H1 (cell line): ENCODE measurements at regions not wholly inside any gene's neighbourhood (a gene's known extent, or its start where the extent isn't known, plus 50 kb on each side); places are given as distances from the start of the nearest gene placed in this dataset.

ENCODE experiments used
- CHD2 ChIP-seq: IDR thresholded peaks from 2 replicates; pipeline ENCODE4 v1.6.1; 2012; ENCODE audit warnings: low read length, improper control_type of control experiment
- EP300 ChIP-seq, 2 experiments: IDR thresholded peaks; 1 replicate in 1 of 2; 2 replicates in 1 of 2; pipeline ENCODE4 v1.6.1; 2011 to 2012; ENCODE audit warnings: low read depth in 2 of 2, low read length in 2 of 2, mild to moderate bottlenecking in 2 of 2, borderline replicate concordance in 1 of 2, inconsistent platforms in 1 of 2, moderate library complexity in 1 of 2
- EZH2 ChIP-seq: fragments of 200-600 bp; sonication (generic); IDR thresholded peaks from 2 replicates; pipeline ENCODE4 v1.7.1; 2012; ENCODE audit warnings: low read depth, mild to moderate bottlenecking, moderate library complexity, low read length, inconsistent platforms; ENCODE audit not compliant: severe bottlenecking
- POLR2A ChIP-seq, 2 experiments: IDR thresholded peaks; 1 replicate in 1 of 2; 2 replicates in 1 of 2; pipeline ENCODE4 v1.6.1; 2011; ENCODE audit warnings: low read depth in 2 of 2, low read length in 2 of 2, mild to moderate bottlenecking in 2 of 2; ENCODE audit errors: control extremely low read depth in 1 of 2
- RNF2 ChIP-seq: fragments of 200-900, 300-1000 bp; sonication (generic); IDR thresholded peaks from 2 replicates; pipeline ENCODE4 v1.7.1; 2016; ENCODE audit warnings: borderline replicate concordance, low read depth, mild to moderate bottlenecking, antibody characterized with exemption, low read length; ENCODE audit not compliant: poor library complexity, severe bottlenecking; ENCODE audit errors: missing control alignments
- RXRA ChIP-seq: IDR thresholded peaks from 2 replicates; pipeline ENCODE4 v1.6.1; 2011; ENCODE audit warnings: low read depth, mild to moderate bottlenecking, low read length, moderate library complexity; ENCODE audit not compliant: insufficient read depth
- SIN3A ChIP-seq, 2 experiments: IDR thresholded peaks in 1 of 2; conservative IDR thresholded peaks in 1 of 2; 2 replicates each; pipeline ENCODE4 v1.6.1; 2011 to 2012; ENCODE audit warnings: low read length in 2 of 2, improper control_type of control experiment in 1 of 2, low read depth in 1 of 2, mild to moderate bottlenecking in 1 of 2
- SUZ12 ChIP-seq: fragments of 200-600 bp; sonication (generic); IDR thresholded peaks from 2 replicates; pipeline ENCODE4 v1.6.1; 2012; ENCODE audit warnings: mild to moderate bottlenecking, inconsistent platforms, low read length, moderate library complexity, mixed read lengths
- TCF12 ChIP-seq: IDR thresholded peaks from 2 replicates; pipeline ENCODE4 v1.6.1; 2011; ENCODE audit warnings: low read depth, mild to moderate bottlenecking, low read length
- YY1 ChIP-seq: IDR thresholded peaks from 2 replicates; pipeline ENCODE4 v1.6.1; 2011; ENCODE audit warnings: low read depth, mild to moderate bottlenecking, low read length
- ZNF274 ChIP-seq: IDR thresholded peaks from 2 replicates; pipeline ENCODE4 v1.7.0; 2012; ENCODE audit warnings: low read length, borderline replicate concordance; ENCODE audit errors: extremely low read depth
- TF ChIP-seq, protein P1 (sequence below), 3 experiments: IDR thresholded peaks; 1 replicate in 2 of 3; 2 replicates in 1 of 3; pipeline versions ENCODE4 v1.5.1 to v1.6.1; 2011; ENCODE audit warnings: low read length in 3 of 3, mild to moderate bottlenecking in 3 of 3, inconsistent platforms in 2 of 3, low read depth in 1 of 3, moderate library complexity in 1 of 3; ENCODE audit not compliant: insufficient read depth in 1 of 3; ENCODE audit errors: control extremely low read depth in 1 of 3
- TF ChIP-seq, protein P2 (sequence below): IDR thresholded peaks from 2 replicates; pipeline ENCODE4 v1.6.1; 2012; ENCODE audit warnings: inconsistent platforms
- TF ChIP-seq, protein P3 (sequence below): IDR thresholded peaks from 2 replicates; pipeline ENCODE4 v1.6.1; 2012; ENCODE audit warnings: low read length, inconsistent platforms

DNA sequence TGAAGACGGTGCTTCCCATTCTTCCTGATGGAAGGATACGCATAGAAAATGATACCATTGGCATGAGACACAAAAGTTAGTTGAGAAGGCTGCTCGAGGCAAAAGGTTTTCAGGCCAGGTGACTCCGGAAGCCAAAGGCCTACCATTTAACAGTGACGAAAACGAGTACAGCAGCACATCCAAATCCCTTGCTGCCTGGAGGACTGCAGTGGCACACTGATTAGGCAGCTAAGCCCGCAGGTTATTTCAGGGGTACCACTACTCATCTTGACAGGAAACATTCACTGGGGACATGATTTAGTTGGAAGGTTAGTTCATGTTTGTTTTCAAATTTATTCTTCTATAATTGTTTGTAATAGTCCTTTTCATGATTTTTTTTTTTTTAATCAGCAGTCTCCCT, 59.9 kb upstream of the BCHE start:
- TF ChIP-seq EZH2 (no peak), ZNF274 (no peak), SIN3A (conservative IDR thresholded peaks at IDR 0.05 in 1 of 2, IDR thresholded peaks at IDR 0.05 in 1 of 2; ENCODE audit: low read depth in 1 of 2, low read length in 2 of 2) (no peak), RXRA (no peak), POLR2A (IDR thresholded peaks at IDR 0.05; ENCODE audit: control extremely low read depth in 1 of 2, low read depth in 2 of 2, low read length in 2 of 2) (no peak), SUZ12 (no peak), TCF12 (no peak), CHD2 (no peak), EP300 (IDR thresholded peaks at IDR 0.05; ENCODE audit: borderline replicate concordance in 1 of 2, low read depth in 2 of 2, low read length in 2 of 2) (no peak), RNF2 (no peak), YY1 (no peak)
- TF ChIP-seq, protein P1, sequence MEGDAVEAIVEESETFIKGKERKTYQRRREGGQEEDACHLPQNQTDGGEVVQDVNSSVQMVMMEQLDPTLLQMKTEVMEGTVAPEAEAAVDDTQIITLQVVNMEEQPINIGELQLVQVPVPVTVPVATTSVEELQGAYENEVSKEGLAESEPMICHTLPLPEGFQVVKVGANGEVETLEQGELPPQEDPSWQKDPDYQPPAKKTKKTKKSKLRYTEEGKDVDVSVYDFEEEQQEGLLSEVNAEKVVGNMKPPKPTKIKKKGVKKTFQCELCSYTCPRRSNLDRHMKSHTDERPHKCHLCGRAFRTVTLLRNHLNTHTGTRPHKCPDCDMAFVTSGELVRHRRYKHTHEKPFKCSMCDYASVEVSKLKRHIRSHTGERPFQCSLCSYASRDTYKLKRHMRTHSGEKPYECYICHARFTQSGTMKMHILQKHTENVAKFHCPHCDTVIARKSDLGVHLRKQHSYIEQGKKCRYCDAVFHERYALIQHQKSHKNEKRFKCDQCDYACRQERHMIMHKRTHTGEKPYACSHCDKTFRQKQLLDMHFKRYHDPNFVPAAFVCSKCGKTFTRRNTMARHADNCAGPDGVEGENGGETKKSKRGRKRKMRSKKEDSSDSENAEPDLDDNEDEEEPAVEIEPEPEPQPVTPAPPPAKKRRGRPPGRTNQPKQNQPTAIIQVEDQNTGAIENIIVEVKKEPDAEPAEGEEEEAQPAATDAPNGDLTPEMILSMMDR (IDR thresholded peaks at IDR 0.05; ENCODE audit: control extremely low read depth in 1 of 3, insufficient read depth in 1 of 3, low read depth in 1 of 3, low read length in 3 of 3) = no peak
- TF ChIP-seq, protein P2, sequence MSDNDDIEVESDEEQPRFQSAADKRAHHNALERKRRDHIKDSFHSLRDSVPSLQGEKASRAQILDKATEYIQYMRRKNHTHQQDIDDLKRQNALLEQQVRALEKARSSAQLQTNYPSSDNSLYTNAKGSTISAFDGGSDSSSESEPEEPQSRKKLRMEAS = no peak
- TF ChIP-seq, protein P3, sequence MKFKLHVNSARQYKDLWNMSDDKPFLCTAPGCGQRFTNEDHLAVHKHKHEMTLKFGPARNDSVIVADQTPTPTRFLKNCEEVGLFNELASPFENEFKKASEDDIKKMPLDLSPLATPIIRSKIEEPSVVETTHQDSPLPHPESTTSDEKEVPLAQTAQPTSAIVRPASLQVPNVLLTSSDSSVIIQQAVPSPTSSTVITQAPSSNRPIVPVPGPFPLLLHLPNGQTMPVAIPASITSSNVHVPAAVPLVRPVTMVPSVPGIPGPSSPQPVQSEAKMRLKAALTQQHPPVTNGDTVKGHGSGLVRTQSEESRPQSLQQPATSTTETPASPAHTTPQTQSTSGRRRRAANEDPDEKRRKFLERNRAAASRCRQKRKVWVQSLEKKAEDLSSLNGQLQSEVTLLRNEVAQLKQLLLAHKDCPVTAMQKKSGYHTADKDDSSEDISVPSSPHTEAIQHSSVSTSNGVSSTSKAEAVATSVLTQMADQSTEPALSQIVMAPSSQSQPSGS = no peak
